NCI-H748 (cell line): ENCODE measurements at regions not wholly inside any gene's neighbourhood (a gene's known extent, or its start where the extent isn't known, plus 50 kb on each side); places are given as distances from the start of the nearest gene placed in this dataset.
"Not testable (repeated sequence)": the region's sequence is repeated elsewhere in the genome, so short reads cannot be mapped to it uniquely, and the experiment has no call there.

Source experiments
- DNase-seq: peaks from one replicate; lab custom pipeline; 2025; ENCODE audit not compliant: unreplicated experiment; lab: John Stamatoyannopoulos, UW

- no peak for DNase-seq
Observed at GRCh38 chr6:145540741-145541140, 194.6 kb downstream of the EPM2A start.

GRCh38 chr6:145544041-145544440 is 191.3 kb downstream of the EPM2A start:
- no peak for DNase-seq

- DNase-seq, result no peak
Observed at GRCh38 chr6:145544514-145544913, 190.8 kb downstream of the EPM2A start.

GRCh38 chr6:145546265-145546664 is 189.1 kb downstream of the EPM2A start:
- no peak for DNase-seq

- DNase-seq, result no peak
Observed at GRCh38 chr6:145547594-145548335, 187.6 kb downstream of the EPM2A start.

- DNase-seq, result no peak
Observed at GRCh38 chr6:145548933-145549648, 186.2 kb downstream of the EPM2A start.

- no peak for DNase-seq
Observed at GRCh38 chr6:145551164-145551563, 184.2 kb downstream of the EPM2A start.

GRCh38 chr6:145555084-145555483 is 180.2 kb downstream of the EPM2A start:
- no peak for DNase-seq

- DNase-seq, result no peak
Observed at GRCh38 chr6:145557474-145557873, 177.8 kb downstream of the EPM2A start.

- no peak for DNase-seq
Observed at GRCh38 chr6:145559836-145560235, 175.5 kb downstream of the EPM2A start.

GRCh38 chr6:145561095-145562072 is 173.9 kb downstream of the EPM2A start:
- peak; percentile 72 for DNase-seq

- peak; percentile 64 for DNase-seq
Observed at GRCh38 chr6:145562771-145563615, 172.3 kb downstream of the EPM2A start.

GRCh38 chr6:145564553-145564952 is 170.8 kb downstream of the EPM2A start:
- DNase-seq, result no peak

GRCh38 chr6:145567684-145568252 is 167.6 kb downstream of the EPM2A start:
- DNase-seq, result no peak

GRCh38 chr6:145569140-145569539 is 166.2 kb downstream of the EPM2A start:
- DNase-seq, result peak; percentile 79

GRCh38 chr6:145570336-145570735 is 165.0 kb downstream of the EPM2A start:
- not testable (repeated sequence) for DNase-seq

GRCh38 chr6:145574269-145574668 is 161.1 kb downstream of the EPM2A start:
- DNase-seq, result not testable (repeated sequence)
